ENCODE measurements at regions not wholly inside any gene's neighbourhood (a gene's known extent, or its start where the extent isn't known, plus 50 kb on each side); places are given as distances from the start of the nearest gene placed in this dataset.

DNA sequence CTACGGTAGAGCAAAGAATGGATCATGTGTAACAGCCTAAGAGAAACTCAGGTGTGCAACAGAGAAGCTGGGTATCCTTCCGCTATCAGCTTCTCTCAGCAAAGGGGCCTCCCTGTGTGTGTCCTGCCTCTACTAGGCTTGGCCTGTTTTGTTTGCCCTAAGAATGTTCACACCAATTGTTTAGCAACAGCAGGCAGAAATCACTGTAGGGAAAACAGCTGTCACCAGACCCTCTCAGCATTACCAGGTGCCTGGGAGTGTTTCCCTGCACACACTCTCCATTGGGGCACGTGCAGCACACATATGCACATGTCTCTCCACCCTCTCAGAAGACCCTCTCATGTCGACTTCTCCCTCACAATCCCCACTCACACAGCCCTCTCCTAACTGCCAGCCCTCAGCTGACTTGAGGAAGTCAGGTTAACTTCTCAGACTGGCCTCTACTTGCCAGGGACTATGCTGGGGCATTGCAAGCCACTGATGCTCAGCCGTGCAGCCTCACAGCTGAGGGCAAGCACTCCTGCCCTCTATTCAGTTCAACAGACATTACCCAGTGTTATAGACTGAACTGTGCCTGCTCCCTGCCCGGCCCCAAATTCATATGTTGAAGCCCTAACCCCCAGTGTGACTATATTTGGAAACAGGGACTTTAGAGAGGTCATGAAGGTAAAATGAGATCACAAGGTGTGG, 97.6 kb downstream of the TRIM29 start:
- WGBS (ENCODE audit: low lambda C conversion rate, missing lambda C conversion rate) = 82% methylated on average over 6 of the region's 6 CpGs
- H4K20me1 ChIP-seq (ENCODE audit: insufficient read depth, poor library complexity, severe bottlenecking) = no peaks in the 10 kb centered on the region
- no peak overlapping the region for H2AFZ ChIP-seq
- H3K79me2 ChIP-seq = no peaks in the 10 kb centered on the region
- no peaks in the 10 kb centered on the region for H3K9me2 ChIP-seq (replicated peaks; ENCODE audit: insufficient read depth)
- TF ChIP-seq EZH2 (IDR thresholded peaks at IDR 0.05; ENCODE audit: borderline replicate concordance) = no peak
- TF ChIP-seq EZH2phosphoT487 (IDR thresholded peaks at IDR 0.05; ENCODE audit: low read depth, severe bottlenecking, unreplicated experiment) = no peak
- TF ChIP-seq, protein P1, sequence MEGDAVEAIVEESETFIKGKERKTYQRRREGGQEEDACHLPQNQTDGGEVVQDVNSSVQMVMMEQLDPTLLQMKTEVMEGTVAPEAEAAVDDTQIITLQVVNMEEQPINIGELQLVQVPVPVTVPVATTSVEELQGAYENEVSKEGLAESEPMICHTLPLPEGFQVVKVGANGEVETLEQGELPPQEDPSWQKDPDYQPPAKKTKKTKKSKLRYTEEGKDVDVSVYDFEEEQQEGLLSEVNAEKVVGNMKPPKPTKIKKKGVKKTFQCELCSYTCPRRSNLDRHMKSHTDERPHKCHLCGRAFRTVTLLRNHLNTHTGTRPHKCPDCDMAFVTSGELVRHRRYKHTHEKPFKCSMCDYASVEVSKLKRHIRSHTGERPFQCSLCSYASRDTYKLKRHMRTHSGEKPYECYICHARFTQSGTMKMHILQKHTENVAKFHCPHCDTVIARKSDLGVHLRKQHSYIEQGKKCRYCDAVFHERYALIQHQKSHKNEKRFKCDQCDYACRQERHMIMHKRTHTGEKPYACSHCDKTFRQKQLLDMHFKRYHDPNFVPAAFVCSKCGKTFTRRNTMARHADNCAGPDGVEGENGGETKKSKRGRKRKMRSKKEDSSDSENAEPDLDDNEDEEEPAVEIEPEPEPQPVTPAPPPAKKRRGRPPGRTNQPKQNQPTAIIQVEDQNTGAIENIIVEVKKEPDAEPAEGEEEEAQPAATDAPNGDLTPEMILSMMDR (IDR thresholded peaks at IDR 0.05; ENCODE audit: poor library complexity) = no peak
- no peaks in the 10 kb centered on the region for H3K36me3 ChIP-seq (replicated peaks; ENCODE audit: insufficient read depth, low read depth)
- no peaks in the 10 kb centered on the region for H3K9me3 ChIP-seq (ENCODE audit: low read depth)
- no peak for DNase-seq (ENCODE audit: low spot score)
- H3K27ac ChIP-seq = no peak overlapping the region
- H3K4me2 ChIP-seq = no peak overlapping the region
- H3K4me1 ChIP-seq (ENCODE audit: insufficient read depth) = no peaks in the 10 kb centered on the region
- no peak overlapping the region for H3K4me3 ChIP-seq
- no peaks in the 10 kb centered on the region for H3K27me3 ChIP-seq

DNA sequence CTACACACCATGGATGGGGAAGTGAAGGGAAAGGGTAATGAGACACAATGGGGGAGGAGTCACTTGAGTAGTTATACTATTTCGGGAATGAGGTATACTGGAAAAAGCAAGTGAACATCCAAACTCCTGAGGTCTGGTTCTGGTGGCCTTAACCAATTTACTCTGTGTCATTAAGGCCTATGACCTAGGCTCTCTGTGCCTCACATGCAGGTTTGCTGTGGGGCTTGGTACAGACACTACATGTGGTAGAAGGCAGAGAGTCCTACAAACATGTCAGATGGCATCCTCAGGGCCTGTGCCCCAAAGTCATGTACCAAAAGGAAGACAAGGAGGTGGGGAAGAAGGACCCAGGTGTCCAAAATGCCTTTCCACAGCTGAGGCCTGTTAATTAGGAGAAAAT, 98.9 kb downstream of the TRIM29 start:
- no peaks in the 10 kb centered on the region for H3K9me2 ChIP-seq (replicated peaks; ENCODE audit: insufficient read depth)
- H3K4me2 ChIP-seq = no peak overlapping the region
- no peaks in the 10 kb centered on the region for H3K9me3 ChIP-seq (ENCODE audit: low read depth)
- 79% methylated on average over 1 of the region's 1 CpG for WGBS (ENCODE audit: low lambda C conversion rate, missing lambda C conversion rate)
- H3K79me2 ChIP-seq = no peaks in the 10 kb centered on the region
- H2AFZ ChIP-seq = no peak overlapping the region
- H3K27me3 ChIP-seq = no peaks in the 10 kb centered on the region
- no peak overlapping the region for H3K4me3 ChIP-seq
- DNase-seq (ENCODE audit: low spot score) = no peak
- no peak overlapping the region for H3K27ac ChIP-seq
- no peak for TF ChIP-seq EZH2 (IDR thresholded peaks at IDR 0.05; ENCODE audit: borderline replicate concordance)
- no peak for TF ChIP-seq EZH2phosphoT487 (IDR thresholded peaks at IDR 0.05; ENCODE audit: low read depth, severe bottlenecking, unreplicated experiment)
- TF ChIP-seq, protein P1 (IDR thresholded peaks at IDR 0.05; ENCODE audit: poor library complexity) = no peak
- no peaks in the 10 kb centered on the region for H4K20me1 ChIP-seq (ENCODE audit: insufficient read depth, poor library complexity, severe bottlenecking)
- H3K36me3 ChIP-seq (replicated peaks; ENCODE audit: insufficient read depth, low read depth) = no peaks in the 10 kb centered on the region
- H3K4me1 ChIP-seq (ENCODE audit: insufficient read depth) = no peaks in the 10 kb centered on the region

DNA sequence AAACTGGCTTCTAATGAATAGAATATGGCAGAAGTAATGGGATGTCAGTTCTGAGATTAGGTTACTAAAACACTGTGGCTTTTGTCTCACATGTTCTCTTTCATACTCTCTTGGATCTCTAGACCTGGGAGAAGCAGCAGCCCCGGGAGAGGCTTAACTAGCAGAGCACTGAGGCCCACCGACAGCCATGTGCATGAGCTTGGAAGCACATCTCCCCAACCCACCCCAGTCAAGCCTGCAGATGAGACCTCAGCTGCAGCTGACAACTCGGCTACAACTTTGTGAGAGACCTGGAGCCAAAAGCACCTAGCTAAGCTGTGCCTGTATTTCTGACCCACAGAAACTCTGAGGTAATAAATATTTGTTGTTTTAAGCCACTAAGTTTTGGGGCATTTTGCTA, 100.8 kb downstream of the TRIM29 start:
- no peak overlapping the region for H3K4me2 ChIP-seq
- no peak for DNase-seq (ENCODE audit: low spot score)
- 88% methylated on average over 3 of the region's 3 CpGs for WGBS (ENCODE audit: low lambda C conversion rate, missing lambda C conversion rate)

More for the DNA sequence above, 100.8 kb downstream of the TRIM29 start:
- no peak overlapping the region for H2AFZ ChIP-seq
- H3K9me2 ChIP-seq (replicated peaks; ENCODE audit: insufficient read depth) = no peaks in the 10 kb centered on the region
- no peaks in the 10 kb centered on the region for H3K79me2 ChIP-seq
- no peak for TF ChIP-seq EZH2 (IDR thresholded peaks at IDR 0.05; ENCODE audit: borderline replicate concordance)
- TF ChIP-seq EZH2phosphoT487 (IDR thresholded peaks at IDR 0.05; ENCODE audit: low read depth, severe bottlenecking, unreplicated experiment) = no peak
- TF ChIP-seq, protein P1 (IDR thresholded peaks at IDR 0.05; ENCODE audit: poor library complexity) = no peak
- H3K27ac ChIP-seq = no peak overlapping the region
- no peaks in the 10 kb centered on the region for H3K9me3 ChIP-seq (ENCODE audit: low read depth)
- H4K20me1 ChIP-seq (ENCODE audit: insufficient read depth, poor library complexity, severe bottlenecking) = no peaks in the 10 kb centered on the region
- H3K4me3 ChIP-seq = no peak overlapping the region
- no peaks in the 10 kb centered on the region for H3K4me1 ChIP-seq (ENCODE audit: insufficient read depth)
- H3K36me3 ChIP-seq (replicated peaks; ENCODE audit: insufficient read depth, low read depth) = no peaks in the 10 kb centered on the region
- no peaks in the 10 kb centered on the region for H3K27me3 ChIP-seq

All from hepatocyte (in vitro differentiated cells).